IMR-90 (cell line): ENCODE measurements at regions not wholly inside any gene's neighbourhood (a gene's known extent, or its start where the extent isn't known, plus 50 kb on each side); places are given as distances from the start of the nearest gene placed in this dataset.

Source experiments
- ATAC-seq: fragments of 200-7000 bp; cut with Tn5 transposase; 2 replicates; pipeline ENCODE4 v1.9.1; 2020; ENCODE audit warnings: low read depth, mild to moderate bottlenecking, moderate library complexity
- BruUV-seq: library from RNA; stranded (reverse); fragments of 400-500 nt; replicated peaks from 2 replicates; lab custom pipeline; 2021; lab: Mats Ljungman, UMichigan
- CTCF ChIA-PET: fragments of 300-600 bp; formaldehyde crosslinking; extraction: SDS; loops from one replicate; lab custom pipeline; 2021; ENCODE audit warnings: antibody characterized with exemption; lab: Yijun Ruan, JAX
- POLR2A ChIA-PET: fragments of 300-600 bp; sonication (Branson Sonifier 250); formaldehyde crosslinking; loops from one replicate; lab custom pipeline; 2022; ENCODE audit warnings: antibody characterized with exemption; ENCODE audit not compliant: unreplicated experiment; lab: Charles Lee
- DNase-seq: peaks from one replicate; pipeline ENCODE4 v3.0.0; 2013
- H2AFZ ChIP-seq: replicated peaks from 2 replicates; pipeline ENCODE3; 2013; ENCODE audit warnings: low read length, mild to moderate bottlenecking; ENCODE audit not compliant: poor library complexity
- H2AK5ac ChIP-seq: 2 replicates; pipeline ENCODE4 v1.6.1; 2013; ENCODE audit warnings: low read depth, low read length, inconsistent platforms
- H2AK9ac ChIP-seq: replicated peaks from 2 replicates; pipeline ENCODE3; 2013; ENCODE audit warnings: mild to moderate bottlenecking, low read depth, low read length, moderate library complexity; ENCODE audit not compliant: poor library complexity
- H2BK120ac ChIP-seq: 2 replicates; pipeline ENCODE4 v1.6.1; 2013; ENCODE audit warnings: low read depth, low read length, inconsistent platforms
- H2BK15ac ChIP-seq: 3 replicates; pipeline ENCODE4 v1.6.1; 2013; ENCODE audit warnings: low read depth, low read length, inconsistent platforms
- H2BK20ac ChIP-seq: 2 replicates; pipeline ENCODE4 v1.6.1; 2013; ENCODE audit warnings: low read depth, mild to moderate bottlenecking, inconsistent platforms, low read length, moderate library complexity
- H2BK5ac ChIP-seq: 2 replicates; pipeline ENCODE4 v1.6.1; 2013; ENCODE audit warnings: mild to moderate bottlenecking, low read depth, low read length, inconsistent platforms; ENCODE audit not compliant: poor library complexity, severe bottlenecking
- H3K14ac ChIP-seq: replicated peaks from 2 replicates; pipeline ENCODE4 v1.6.1; 2013; ENCODE audit warnings: low read depth, low read length, inconsistent platforms
- H3K18ac ChIP-seq: 2 replicates; pipeline ENCODE4 v1.6.1; 2013; ENCODE audit warnings: low read depth, low read length, control low read depth
- H3K23ac ChIP-seq: 2 replicates; pipeline ENCODE4 v1.6.1; 2013; ENCODE audit warnings: low read depth, low read length, inconsistent platforms
- H3K27ac ChIP-seq: 2 replicates; pipeline ENCODE4 v1.5.1; 2013; ENCODE audit warnings: mild to moderate bottlenecking, control low read depth, low read length; ENCODE audit not compliant: insufficient read depth
- H3K27me3 ChIP-seq: 2 replicates; pipeline ENCODE4 v1.6.1; 2013; ENCODE audit warnings: low read length; ENCODE audit not compliant: control insufficient read depth, insufficient read depth
- H3K36me3 ChIP-seq: 2 replicates; pipeline ENCODE4 v1.6.1; 2013; ENCODE audit warnings: low read length, mixed read lengths; ENCODE audit not compliant: control insufficient read depth, insufficient read depth
- H3K4ac ChIP-seq: 2 replicates; pipeline ENCODE4 v1.6.1; 2013; ENCODE audit warnings: low read depth, low read length, inconsistent platforms
- H3K4me1 ChIP-seq: 2 replicates; pipeline ENCODE4 v1.6.1; 2013; ENCODE audit warnings: low read length, mixed read lengths; ENCODE audit not compliant: control insufficient read depth, insufficient read depth
- H3K4me2 ChIP-seq: 2 replicates; pipeline ENCODE4 v1.6.1; 2013; ENCODE audit warnings: low read depth, mild to moderate bottlenecking, control low read depth, low read length, moderate library complexity
- H3K4me3 ChIP-seq: 2 replicates; pipeline ENCODE4 v1.5.1; 2013; ENCODE audit warnings: low read depth, mild to moderate bottlenecking, control low read depth, low read length, moderate library complexity; ENCODE audit not compliant: insufficient read depth
- H3K56ac ChIP-seq: 2 replicates; pipeline ENCODE4 v1.6.1; 2013; ENCODE audit warnings: low read length, inconsistent platforms; ENCODE audit not compliant: insufficient read depth; ENCODE audit errors: extremely low read depth
- H3K79me1 ChIP-seq, 2 experiments: 2 replicates each; pipeline ENCODE4 v1.6.1; 2013; ENCODE audit warnings: low read length in 2 of 2, inconsistent platforms in 1 of 2, low read depth in 1 of 2
- H3K9ac ChIP-seq: 2 replicates; pipeline ENCODE4 v1.6.1; 2013; ENCODE audit warnings: low read depth, low read length, control low read depth
- H3K9me1 ChIP-seq: 2 replicates; pipeline ENCODE4 v1.6.1; 2013; ENCODE audit warnings: low read length, inconsistent platforms; ENCODE audit not compliant: insufficient read depth
- H3K9me3 ChIP-seq: 2 replicates; pipeline ENCODE4 v1.6.1; 2013; ENCODE audit warnings: low read length; ENCODE audit not compliant: control insufficient read depth, insufficient read depth
- H4K20me1 ChIP-seq: 2 replicates; pipeline ENCODE4 v1.6.1; 2013; ENCODE audit warnings: low read length, inconsistent platforms; ENCODE audit not compliant: insufficient read depth
- H4K5ac ChIP-seq: 2 replicates; pipeline ENCODE4 v1.6.1; 2013; ENCODE audit warnings: mild to moderate bottlenecking, low read depth, low read length, control low read depth
- H4K8ac ChIP-seq, 2 experiments: 2 replicates each; pipeline ENCODE4 v1.6.1; 2013; ENCODE audit warnings: low read depth in 2 of 2, low read length in 2 of 2, control low read depth in 1 of 2, inconsistent platforms in 1 of 2
- H4K91ac ChIP-seq: 2 replicates; pipeline ENCODE4 v1.6.1; 2013; ENCODE audit warnings: low read depth, low read length, inconsistent platforms; ENCODE audit not compliant: insufficient read depth
- BHLHE40 ChIP-seq: fragments of 150-350 bp; IDR thresholded peaks from 2 replicates; pipeline ENCODE4 v1.6.1; 2016; ENCODE audit warnings: mild to moderate bottlenecking, low read depth, low read length
- CEBPB ChIP-seq: IDR thresholded peaks from 2 replicates; pipeline ENCODE4 v1.6.1; 2012; ENCODE audit warnings: low read depth, low read length, improper control_type of control experiment
- CHD1 ChIP-seq: IDR thresholded peaks from 2 replicates; pipeline ENCODE4 v1.6.1; 2012; ENCODE audit warnings: low read depth, low read length, improper control_type of control experiment
- CTCF ChIP-seq: conservative IDR thresholded peaks from 2 replicates; pipeline ENCODE4 v1.5.1; 2012; ENCODE audit warnings: mild to moderate bottlenecking, low read depth, low read length, improper control_type of control experiment
- ELK1 ChIP-seq: fragments of 150-350 bp; IDR thresholded peaks from 2 replicates; pipeline ENCODE4 v1.6.1; 2016; ENCODE audit warnings: low read depth, mild to moderate bottlenecking, low read length, moderate library complexity, borderline replicate concordance
- FOS ChIP-seq: fragments of 150-350 bp; IDR thresholded peaks from 2 replicates; pipeline ENCODE4 v1.6.1; 2016; ENCODE audit warnings: low read depth, low read length
- MAFK ChIP-seq: IDR thresholded peaks from 2 replicates; pipeline ENCODE4 v1.6.1; 2012; ENCODE audit warnings: low read depth, low read length, improper control_type of control experiment
- MAZ ChIP-seq: IDR thresholded peaks from 2 replicates; pipeline ENCODE4 v1.6.1; 2012; ENCODE audit warnings: low read depth, mild to moderate bottlenecking, low read length, improper control_type of control experiment, moderate library complexity, borderline replicate concordance
- MXI1 ChIP-seq: IDR thresholded peaks from 2 replicates; pipeline ENCODE4 v1.6.1; 2012; ENCODE audit warnings: low read depth, mild to moderate bottlenecking, low read length, moderate library complexity, borderline replicate concordance
- NFE2L2 ChIP-seq: fragments of 150-350 bp; IDR thresholded peaks from 2 replicates; pipeline ENCODE4 v1.6.1; 2016; ENCODE audit warnings: low read depth, mild to moderate bottlenecking, low read length
- POLR2A ChIP-seq: IDR thresholded peaks from 2 replicates; pipeline ENCODE4 v1.6.1; 2012; ENCODE audit warnings: mild to moderate bottlenecking, low read depth, low read length
- RAD21 ChIP-seq: IDR thresholded peaks from 2 replicates; pipeline ENCODE4 v1.6.1; 2012; ENCODE audit warnings: low read length, improper control_type of control experiment
- RCOR1 ChIP-seq: IDR thresholded peaks from 2 replicates; pipeline ENCODE4 v1.6.1; 2012; ENCODE audit warnings: mild to moderate bottlenecking, low read length, improper control_type of control experiment; ENCODE audit not compliant: insufficient replicate concordance
- RFX5 ChIP-seq: IDR thresholded peaks from 2 replicates; pipeline ENCODE4 v1.8.0; 2012; ENCODE audit warnings: low read depth, mild to moderate bottlenecking, low read length, moderate library complexity
- SMC3 ChIP-seq: fragments of 150-350 bp; IDR thresholded peaks from 2 replicates; pipeline ENCODE4 v1.6.1; 2016; ENCODE audit warnings: low read depth, mild to moderate bottlenecking, antibody characterized with exemption, low read length, moderate library complexity
- USF2 ChIP-seq: fragments of 150-350 bp; IDR thresholded peaks from 2 replicates; pipeline ENCODE4 v1.6.1; 2017; ENCODE audit warnings: mild to moderate bottlenecking, antibody characterized with exemption, low read length, low read depth
- WGBS, 2 experiments: methylation state at CpG; one replicate each; pipeline versions ENCODE4 v1.1.5 to v1.1.7; 2013; ENCODE audit warnings: missing lambda C conversion rate in 2 of 2; ENCODE audit not compliant: insufficient read length in 1 of 2; ENCODE audit errors: extremely low coverage in 2 of 2; 5-methylcytosine and 5-hydroxymethylcytosine counted together
- dilution Hi-C: fragments of 300-500 bp; cut with HindIII; formaldehyde crosslinking; loops from one replicate; pipeline ENCODE4 v1.14.3; 2018; ENCODE audit warnings: low sequenced_read_pairs; ENCODE audit not compliant: unreplicated experiment
- in situ Hi-C: fragments of 300-500 bp; cut with MboI; formaldehyde crosslinking; loops from 3 replicates; pipeline ENCODE4 v1.14.3; 2019; ENCODE audit warnings: low sequenced_read_pairs, inconsistent platforms, mixed read lengths
- intact Hi-C: fragments of 100-400 bp; cut with micrococcal nuclease; formaldehyde crosslinking; loops from 2 replicates; pipeline ENCODE4 v1.10.0; 2022

- H4K91ac ChIP-seq = no peak overlapping the region
- H3K27me3 ChIP-seq = no peaks in the 10 kb centered on the region
- no peaks in the 10 kb centered on the region for H3K36me3 ChIP-seq
- no peak overlapping the region for H4K5ac ChIP-seq
- no peaks in the 10 kb centered on the region for H3K4me1 ChIP-seq
- DNase-seq = no peak
- no peak overlapping the region for H3K23ac ChIP-seq
- POLR2A ChIA-PET = no interaction called here
- no peak overlapping the region for H3K56ac ChIP-seq
- H2AK9ac ChIP-seq = no peak overlapping the region
- no peak overlapping the region for H3K9ac ChIP-seq
- intact Hi-C loops (no loop called here), in situ Hi-C loops (no loop called here), dilution Hi-C loops (no loop called here)
- peaks cover 2% of the 10 kb centered on the region; the same call in 1 of the 2 replicates for H3K9me3 ChIP-seq
- H2AK5ac ChIP-seq = no peak overlapping the region
- no peak overlapping the region for H2BK20ac ChIP-seq
- H3K4me2 ChIP-seq = no peak overlapping the region
- no TSS peak for BruUV-seq
- H3K14ac ChIP-seq = no peak overlapping the region
- no peak overlapping the region for H3K4ac ChIP-seq
- CTCF ChIA-PET = no interaction called here
- no peak overlapping the region for H4K8ac ChIP-seq
- H4K20me1 ChIP-seq = no peaks in the 10 kb centered on the region
- H3K9me1 ChIP-seq = no peaks in the 10 kb centered on the region
- H3K18ac ChIP-seq = no peak overlapping the region
- ATAC-seq = no peak
- no peak overlapping the region for H3K27ac ChIP-seq
- H3K79me1 ChIP-seq = no peaks in the 10 kb centered on the region
- no peak overlapping the region for H2BK5ac ChIP-seq
- H2AFZ ChIP-seq = no peak overlapping the region
- H2BK15ac ChIP-seq = no peak overlapping the region
- no CpG with 5 or more reads among the region's 2 CpGs for WGBS, 2 experiments
- no peak overlapping the region for H2BK120ac ChIP-seq
- H3K4me3 ChIP-seq = no peak overlapping the region
- TF ChIP-seq SMC3 = no peak
- no peak for TF ChIP-seq RFX5
- TF ChIP-seq POLR2A = no peak
- TF ChIP-seq CHD1 = no peak
- TF ChIP-seq NFE2L2 = no peak
- no peak for TF ChIP-seq CTCF
- no peak for TF ChIP-seq BHLHE40
- no peak for TF ChIP-seq RCOR1
- TF ChIP-seq FOS = no peak
- TF ChIP-seq ELK1 = no peak
- no peak for TF ChIP-seq RAD21
- TF ChIP-seq MAZ = no peak
- no peak for TF ChIP-seq USF2
- no peak for TF ChIP-seq CEBPB
- no peak for TF ChIP-seq MAFK
- no peak for TF ChIP-seq MXI1
Measured at GRCh38 chr3:6600237-6600636, 260.7 kb upstream of the GRM7 start.
